ENCODE measurements at regions not wholly inside any gene's neighbourhood (a gene's known extent, or its start where the extent isn't known, plus 50 kb on each side); places are given as distances from the start of the nearest gene placed in this dataset.

- no peak for TF ChIP-seq HES1 (IDR thresholded peaks at IDR 0.05; ENCODE audit: low read depth)
- TF ChIP-seq TRIM24 (IDR thresholded peaks at IDR 0.05), result 0 out of 4 replicates have a peak, but pooled peaks of 1 of the 2 experiments have one; percentile 31
- no peak for TF ChIP-seq ZNF184 (CRISPR knock-in tag; IDR thresholded peaks at IDR 0.05)
- peak; percentile 65 for TF ChIP-seq WHSC1 (IDR thresholded peaks at IDR 0.05; ENCODE audit: low read length)
- no peak for TF ChIP-seq POLR2AphosphoS5 (IDR thresholded peaks at IDR 0.05; ENCODE audit: control insufficient read depth, insufficient read depth, low read depth, low read length)
- no peak for TF ChIP-seq PBX2 (CRISPR knock-in tag; IDR thresholded peaks at IDR 0.05; ENCODE audit: low read depth)
- TF ChIP-seq PBX2 (tag; conservative IDR thresholded peaks at IDR 0.05; ENCODE audit: low read depth), result no peak
- TF ChIP-seq TBL1XR1 (IDR thresholded peaks at IDR 0.05; ENCODE audit: low read length in 2 of 2), result no peak
- no peak for TF ChIP-seq PTRF (tag; IDR thresholded peaks at IDR 0.05)
- no peak for TF ChIP-seq TARDBP (IDR thresholded peaks at IDR 0.05)
- TF ChIP-seq POLR3A (IDR thresholded peaks at IDR 0.05; ENCODE audit: borderline replicate concordance, extremely low read depth, insufficient read depth, insufficient read length), result no peak
- TF ChIP-seq ZBTB8A (IDR thresholded peaks at IDR 0.05; ENCODE audit: partially characterized antibody), result no peak
- TF ChIP-seq ZNF583 (CRISPR knock-in tag; IDR thresholded peaks at IDR 0.05), result no peak
- peak; percentile 15 for TF ChIP-seq RBBP5 (IDR thresholded peaks at IDR 0.05; ENCODE audit: borderline replicate concordance, insufficient read depth, low read length, poor library complexity, severe bottlenecking)
- TF ChIP-seq MCM3 (IDR thresholded peaks at IDR 0.05), result no peak
- TF ChIP-seq ESRRB (CRISPR knock-in tag; IDR thresholded peaks at IDR 0.05; ENCODE audit: borderline replicate concordance), result no peak
- TF ChIP-seq TAF15 (IDR thresholded peaks at IDR 0.05; ENCODE audit: low read depth, low read length), result no peak
- TF ChIP-seq ZNF324 (CRISPR knock-in tag; IDR thresholded peaks at IDR 0.05), result no peak
- TF ChIP-seq MCM7 (IDR thresholded peaks at IDR 0.05), result no peak
- no peak for TF ChIP-seq ZEB2 (IDR thresholded peaks at IDR 0.05)
- no peak for TF ChIP-seq ZBTB5 (IDR thresholded peaks at IDR 0.05)
These were observed 51.0 kb upstream of the SEPTIN5 start (continued) for GRCh38 chr22:19663286-19663815.
